ENCODE measurements at regions not wholly inside any gene's neighbourhood (a gene's known extent, or its start where the extent isn't known, plus 50 kb on each side); places are given as distances from the start of the nearest gene placed in this dataset.

- Histone ChIP-seq H3K27ac (ENCODE audit: low read length) (no peak overlapping the region), H4K20me1 (ENCODE audit: insufficient read depth, low read length) (no peaks in the 10 kb centered on the region), H3K4me2 (ENCODE audit: insufficient read depth, low read length) (no peak overlapping the region), H3K79me2 (ENCODE audit: insufficient read depth, low read length) (no peaks in the 10 kb centered on the region), H3K9me3 (ENCODE audit: insufficient read depth, low read length, severe bottlenecking) (peaks cover 8% of the 10 kb centered on the region), H3K36me3 (ENCODE audit: insufficient read depth, low read length) (no peaks in the 10 kb centered on the region), H3K9ac (ENCODE audit: low read depth, low read length) (no peak overlapping the region), H3K27me3 (ENCODE audit: insufficient read depth, low read length, poor library complexity) (no peaks in the 10 kb centered on the region), H2AFZ (ENCODE audit: low read depth, low read length) (no peak overlapping the region), H3K4me3 (ENCODE audit: low read depth in 1 of 2, low read length in 2 of 2) (no peak overlapping the region), H3K4me1 (ENCODE audit: insufficient read depth, low read length) (no peaks in the 10 kb centered on the region)
- DNase-seq = no peak
- TF ChIP-seq CTCF (IDR thresholded peaks at IDR 0.05; ENCODE audit: borderline replicate concordance, extremely low read depth, low read length, poor library complexity, severe bottlenecking) = no peak
- TF ChIP-seq EZH2 (IDR thresholded peaks at IDR 0.05; ENCODE audit: borderline replicate concordance, low read depth, low read length, severe bottlenecking) = no peak
- ATAC-seq (ENCODE audit: insufficient read depth, low read depth) = no peak
Measured at GRCh38 chr18:78001811-78002210, 752.2 kb downstream of the GALR1 start.

GRCh38 chr18:78006006-78006773 is 756.5 kb downstream of the GALR1 start:
- no peak overlapping the region for H3K27ac ChIP-seq (ENCODE audit: low read length)
- H4K20me1 ChIP-seq (ENCODE audit: insufficient read depth, low read length) = no peaks in the 10 kb centered on the region

GRCh38 chr18:78006774-78007260 is 757.2 kb downstream of the GALR1 start:
- H3K36me3 ChIP-seq (ENCODE audit: insufficient read depth, low read length) = no peaks in the 10 kb centered on the region
- H3K27me3 ChIP-seq (ENCODE audit: insufficient read depth, low read length, poor library complexity) = peaks cover 5% of the 10 kb centered on the region
- H2AFZ ChIP-seq (ENCODE audit: low read depth, low read length) = no peak overlapping the region
- no peaks in the 10 kb centered on the region for H3K79me2 ChIP-seq (ENCODE audit: insufficient read depth, low read length)
- no peak for ATAC-seq (ENCODE audit: insufficient read depth, low read depth)
- H4K20me1 ChIP-seq (ENCODE audit: insufficient read depth, low read length) = no peaks in the 10 kb centered on the region
- H3K4me3 ChIP-seq (ENCODE audit: low read depth in 1 of 2, low read length in 2 of 2) = no peak overlapping the region
- no peak overlapping the region for H3K27ac ChIP-seq (ENCODE audit: low read length)
- H3K4me1 ChIP-seq (ENCODE audit: insufficient read depth, low read length) = no peaks in the 10 kb centered on the region
- TF ChIP-seq CTCF (IDR thresholded peaks at IDR 0.05; ENCODE audit: borderline replicate concordance, extremely low read depth, low read length, poor library complexity, severe bottlenecking) = no peak
- no peak for TF ChIP-seq EZH2 (IDR thresholded peaks at IDR 0.05; ENCODE audit: borderline replicate concordance, low read depth, low read length, severe bottlenecking)
- no peaks in the 10 kb centered on the region for H3K9me3 ChIP-seq (ENCODE audit: insufficient read depth, low read length, severe bottlenecking)
- H3K9ac ChIP-seq (ENCODE audit: low read depth, low read length) = no peak overlapping the region
- no peak overlapping the region for H3K4me2 ChIP-seq (ENCODE audit: insufficient read depth, low read length)
- DNase-seq = no peak

More at GRCh38 chr18:78006006-78006773, 756.5 kb downstream of the GALR1 start:
- no peaks in the 10 kb centered on the region for H3K36me3 ChIP-seq (ENCODE audit: insufficient read depth, low read length)
- H3K4me2 ChIP-seq (ENCODE audit: insufficient read depth, low read length) = no peak overlapping the region
- H3K9ac ChIP-seq (ENCODE audit: low read depth, low read length) = no peak overlapping the region
- H3K4me1 ChIP-seq (ENCODE audit: insufficient read depth, low read length) = no peaks in the 10 kb centered on the region
- peaks cover under 1% of the 10 kb centered on the region for H3K9me3 ChIP-seq (ENCODE audit: insufficient read depth, low read length, severe bottlenecking)
- no peak overlapping the region for H3K4me3 ChIP-seq (ENCODE audit: low read depth in 1 of 2, low read length in 2 of 2)
- no peak for ATAC-seq (ENCODE audit: insufficient read depth, low read depth)
- no peak overlapping the region for H2AFZ ChIP-seq (ENCODE audit: low read depth, low read length)
- DNase-seq = no peak
- peaks cover 5% of the 10 kb centered on the region for H3K27me3 ChIP-seq (ENCODE audit: insufficient read depth, low read length, poor library complexity)
- TF ChIP-seq CTCF (IDR thresholded peaks at IDR 0.05; ENCODE audit: borderline replicate concordance, extremely low read depth, low read length, poor library complexity, severe bottlenecking) (no peak), EZH2 (IDR thresholded peaks at IDR 0.05; ENCODE audit: borderline replicate concordance, low read depth, low read length, severe bottlenecking) (no peak)
- no peaks in the 10 kb centered on the region for H3K79me2 ChIP-seq (ENCODE audit: insufficient read depth, low read length)

Data from DND-41 (cell line).